ENCODE measurements at regions not wholly inside any gene's neighbourhood (a gene's known extent, or its start where the extent isn't known, plus 50 kb on each side); places are given as distances from the start of the nearest gene placed in this dataset.
"Not testable (repeated sequence)": the region's sequence is repeated elsewhere in the genome, so short reads cannot be mapped to it uniquely, and the experiment has no call there.

DNA sequence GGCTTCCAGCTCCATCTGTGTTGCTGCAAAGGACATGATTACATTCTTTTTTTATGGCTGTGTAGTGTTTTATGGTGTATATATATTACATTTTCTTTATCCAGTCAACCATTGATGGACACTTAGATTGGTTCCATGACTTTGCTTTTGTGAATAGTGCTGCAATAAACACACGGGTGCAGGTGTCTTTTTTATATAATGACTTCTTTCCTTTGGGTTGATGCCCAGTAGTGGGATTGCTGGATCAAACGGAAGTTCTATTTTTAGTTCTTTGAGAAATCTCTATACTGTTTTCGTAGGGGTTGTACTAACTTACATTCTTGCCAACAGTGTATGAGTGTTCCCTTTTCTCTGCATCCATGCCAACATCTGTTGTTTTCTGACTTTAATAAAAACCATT lies 189.7 kb downstream of the ACTR3B start:
- Histone ChIP-seq H3K4me3 (ENCODE audit: low read length) (no peak overlapping the region), H3K27me3 (ENCODE audit: control insufficient read depth, insufficient read depth, low read length) (no peaks in the 10 kb centered on the region), H3K27ac (ENCODE audit: low read length) (no peak overlapping the region), H3K36me3 (ENCODE audit: control insufficient read depth, insufficient read depth, low read length) (no peaks in the 10 kb centered on the region), H3K9me3 (ENCODE audit: control insufficient read depth, low read depth, low read length) (no peaks in the 10 kb centered on the region), H3K4me1 (ENCODE audit: control insufficient read depth, insufficient read depth, low read length) (no peaks in the 10 kb centered on the region)
- WGBS (ENCODE audit: insufficient coverage, low lambda C conversion rate) = 80% methylated on average over 1 of the region's 3 CpGs
- DNase-seq = no peak

DNA sequence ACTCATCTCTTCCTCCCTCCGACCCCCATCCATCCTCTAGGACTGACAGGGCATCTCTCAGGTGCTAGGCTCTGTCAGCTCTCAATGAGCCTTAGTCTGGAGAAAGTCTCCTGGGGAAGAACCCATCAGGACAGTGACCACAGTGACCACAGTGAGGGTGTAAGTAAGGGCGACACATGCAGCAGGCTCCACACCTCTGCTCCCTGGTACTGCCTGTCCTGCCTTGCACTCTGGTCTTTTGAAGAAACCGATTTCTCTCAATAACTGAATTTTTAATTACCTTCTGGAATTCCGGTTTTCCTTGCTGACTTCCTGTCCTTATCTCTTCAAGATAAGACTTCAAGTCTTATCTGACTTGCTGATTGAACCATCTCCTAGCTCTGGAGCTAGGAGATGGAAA lies 190.2 kb downstream of the ACTR3B start:
- Histone ChIP-seq H3K27ac (ENCODE audit: low read length) (no peak overlapping the region), H3K36me3 (ENCODE audit: control insufficient read depth, insufficient read depth, low read length) (no peaks in the 10 kb centered on the region), H3K9me3 (ENCODE audit: control insufficient read depth, low read depth, low read length) (no peaks in the 10 kb centered on the region), H3K4me3 (ENCODE audit: low read length) (no peak overlapping the region), H3K27me3 (ENCODE audit: control insufficient read depth, insufficient read depth, low read length) (no peaks in the 10 kb centered on the region), H3K4me1 (ENCODE audit: control insufficient read depth, insufficient read depth, low read length) (no peaks in the 10 kb centered on the region)
- WGBS (ENCODE audit: insufficient coverage, low lambda C conversion rate) = 85% methylated on average over 2 of the region's 4 CpGs
- DNase-seq = no peak

DNA sequence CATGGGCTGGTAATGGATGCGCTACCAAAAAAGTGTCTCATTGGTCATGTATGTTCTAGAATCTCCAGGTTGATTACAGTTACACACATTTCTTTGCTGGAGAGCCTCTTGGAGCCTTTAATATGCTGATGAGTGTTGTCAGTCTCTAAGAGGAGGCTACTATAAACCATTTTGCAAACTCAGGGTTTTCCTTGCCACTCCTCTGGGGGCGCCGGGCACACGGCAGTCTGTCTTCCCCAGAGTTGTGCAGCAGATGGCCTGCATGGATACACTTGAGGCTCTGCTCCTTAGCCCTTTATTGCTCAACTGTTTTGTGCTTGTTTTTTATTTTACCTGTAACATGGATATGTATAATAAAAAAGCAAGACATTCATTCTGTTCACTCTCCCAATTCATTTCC lies 196.5 kb downstream of the ACTR3B start:
- Histone ChIP-seq H3K4me3 (ENCODE audit: low read length) (no peak overlapping the region), H3K4me1 (ENCODE audit: control insufficient read depth, insufficient read depth, low read length) (no peaks in the 10 kb centered on the region), H3K27me3 (ENCODE audit: control insufficient read depth, insufficient read depth, low read length) (no peaks in the 10 kb centered on the region), H3K9me3 (ENCODE audit: control insufficient read depth, low read depth, low read length) (peaks cover 3% of the 10 kb centered on the region), H3K36me3 (ENCODE audit: control insufficient read depth, insufficient read depth, low read length) (no peaks in the 10 kb centered on the region), H3K27ac (ENCODE audit: low read length) (no peak overlapping the region)
- no CpG with 5 or more reads among the region's 4 CpGs for WGBS (ENCODE audit: insufficient coverage, low lambda C conversion rate)
- no peak for DNase-seq

DNA sequence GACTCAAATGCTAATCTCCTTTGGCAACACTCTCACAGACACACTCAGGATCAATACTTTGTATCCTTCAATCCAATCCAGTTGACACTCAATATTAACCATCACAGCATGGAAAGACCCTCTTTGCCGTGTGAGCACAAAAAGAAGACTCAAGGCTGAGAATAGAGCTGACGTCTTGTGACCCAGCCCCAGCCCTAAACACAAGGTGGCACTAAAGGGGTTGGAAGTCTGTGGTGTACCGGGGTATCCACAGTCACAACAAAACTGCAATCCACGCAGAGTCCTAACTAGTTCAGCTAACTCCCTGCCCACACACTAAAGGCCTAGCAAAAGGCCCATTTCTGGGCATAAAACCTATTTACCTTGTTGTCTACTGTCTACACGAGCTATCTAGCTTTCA lies 200.1 kb downstream of the ACTR3B start:
- Histone ChIP-seq H3K4me3 (ENCODE audit: low read length) (no peak overlapping the region), H3K36me3 (ENCODE audit: control insufficient read depth, insufficient read depth, low read length) (no peaks in the 10 kb centered on the region), H3K27ac (ENCODE audit: low read length) (no peak overlapping the region), H3K4me1 (ENCODE audit: control insufficient read depth, insufficient read depth, low read length) (no peaks in the 10 kb centered on the region), H3K27me3 (ENCODE audit: control insufficient read depth, insufficient read depth, low read length) (no peaks in the 10 kb centered on the region), H3K9me3 (ENCODE audit: control insufficient read depth, low read depth, low read length) (peaks cover 3% of the 10 kb centered on the region)
- no peak for DNase-seq
- 60% methylated on average over 1 of the region's 5 CpGs for WGBS (ENCODE audit: insufficient coverage, low lambda C conversion rate)

DNA sequence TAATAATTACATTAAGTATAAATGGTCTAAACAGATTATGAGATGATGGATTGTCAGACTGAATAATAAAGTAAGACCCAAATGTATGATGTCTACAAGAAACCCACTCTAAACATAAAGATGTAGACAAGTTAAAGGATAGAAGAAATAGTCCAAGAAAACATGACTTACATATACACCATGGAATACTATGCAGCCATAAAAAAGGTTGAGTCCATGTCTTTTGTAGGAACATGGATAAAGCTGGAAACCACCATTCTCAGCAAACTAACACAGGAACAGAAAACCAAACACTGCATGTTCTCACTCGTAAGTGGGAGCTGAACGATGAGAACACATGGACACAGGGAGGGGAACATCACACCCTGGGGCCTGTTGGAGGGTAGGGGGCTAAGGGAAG lies 202.2 kb downstream of the ACTR3B start:
- H3K27me3 ChIP-seq (ENCODE audit: control insufficient read depth, insufficient read depth, low read length); H3K9me3 ChIP-seq (ENCODE audit: control insufficient read depth, low read depth, low read length): not testable (repeated sequence)
- WGBS (ENCODE audit: insufficient coverage, low lambda C conversion rate) = no CpG with 5 or more reads among the region's 2 CpGs

DNA sequence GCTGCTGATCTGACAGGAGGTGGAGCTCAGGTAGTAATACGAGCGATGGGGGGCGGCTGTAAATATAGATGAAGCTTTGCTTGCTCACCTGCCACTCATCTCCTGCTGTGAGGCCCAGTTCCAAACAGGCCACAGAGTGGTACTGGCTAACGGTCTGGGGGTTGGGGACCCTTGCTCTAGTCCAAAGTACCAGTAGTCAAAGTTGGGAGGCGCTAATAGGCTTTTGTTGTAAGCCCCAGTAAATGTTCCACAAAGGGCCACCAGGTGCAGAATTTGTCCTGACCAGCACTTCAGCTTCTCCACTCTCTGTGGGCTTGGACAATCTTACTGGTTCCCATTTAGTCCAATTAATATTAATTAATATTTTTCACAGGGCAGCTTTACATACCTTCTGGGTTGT lies 206.6 kb downstream of the ACTR3B start:
- Histone ChIP-seq H3K36me3 (ENCODE audit: control insufficient read depth, insufficient read depth, low read length) (no peaks in the 10 kb centered on the region), H3K27ac (ENCODE audit: low read length) (no peak overlapping the region), H3K4me1 (ENCODE audit: control insufficient read depth, insufficient read depth, low read length) (no peaks in the 10 kb centered on the region), H3K27me3 (ENCODE audit: control insufficient read depth, insufficient read depth, low read length) (no peaks in the 10 kb centered on the region), H3K4me3 (ENCODE audit: low read length) (no peak overlapping the region), H3K9me3 (ENCODE audit: control insufficient read depth, low read depth, low read length) (no peaks in the 10 kb centered on the region)
- no CpG with 5 or more reads among the region's 5 CpGs for WGBS (ENCODE audit: insufficient coverage, low lambda C conversion rate)
- DNase-seq = no peak

More for the DNA sequence above, 202.2 kb downstream of the ACTR3B start:
- H3K4me1 ChIP-seq (ENCODE audit: control insufficient read depth, insufficient read depth, low read length); H3K36me3 ChIP-seq (ENCODE audit: control insufficient read depth, insufficient read depth, low read length); H3K4me3 ChIP-seq (ENCODE audit: low read length); DNase-seq; H3K27ac ChIP-seq (ENCODE audit: low read length): not testable (repeated sequence)

DNA sequence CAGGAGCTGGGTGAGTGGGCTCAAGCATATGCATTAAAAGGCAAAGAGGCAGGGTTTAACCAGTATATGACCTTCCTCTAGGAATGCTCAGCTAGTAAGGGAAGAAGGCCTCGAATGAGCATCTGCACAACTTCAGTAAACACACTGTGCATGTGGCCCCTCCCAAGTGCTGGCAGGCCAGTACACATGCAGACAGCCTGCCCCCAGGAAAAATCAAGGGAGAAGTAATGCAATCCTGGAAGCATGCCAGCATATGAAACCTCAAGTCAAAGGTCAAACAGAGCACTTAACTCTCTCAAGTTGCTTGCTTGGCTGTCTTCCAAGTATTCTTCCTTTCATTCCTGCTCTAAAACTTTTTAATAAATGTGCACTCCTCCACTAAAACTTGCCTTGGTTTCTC lies 208.4 kb downstream of the ACTR3B start:
- Histone ChIP-seq H3K9me3 (ENCODE audit: control insufficient read depth, low read depth, low read length) (no peaks in the 10 kb centered on the region), H3K4me1 (ENCODE audit: control insufficient read depth, insufficient read depth, low read length) (no peaks in the 10 kb centered on the region), H3K27ac (ENCODE audit: low read length) (no peak overlapping the region), H3K36me3 (ENCODE audit: control insufficient read depth, insufficient read depth, low read length) (no peaks in the 10 kb centered on the region), H3K27me3 (ENCODE audit: control insufficient read depth, insufficient read depth, low read length) (no peaks in the 10 kb centered on the region), H3K4me3 (ENCODE audit: low read length) (no peak overlapping the region)
- no CpG with 5 or more reads among the region's 1 CpG for WGBS (ENCODE audit: insufficient coverage, low lambda C conversion rate)
- DNase-seq = no peak

DNA sequence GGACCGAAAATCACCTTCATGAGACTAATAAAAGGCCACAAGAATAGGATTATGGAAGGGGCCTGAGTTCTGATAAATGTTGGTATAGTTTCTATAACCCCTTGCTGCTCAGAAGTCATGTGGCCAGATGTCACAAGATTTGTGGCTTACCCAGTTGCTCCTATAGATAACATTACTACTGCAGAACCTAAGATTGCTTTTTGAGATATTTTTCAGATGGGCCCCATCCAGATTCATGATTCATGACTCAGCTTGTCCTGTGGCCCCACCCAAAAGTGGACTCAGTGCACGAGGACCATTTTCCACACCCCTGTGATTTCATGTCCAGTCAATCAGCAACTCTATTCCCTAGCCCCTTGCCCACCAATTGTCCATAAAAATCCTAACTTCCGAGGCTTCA lies 209.0 kb downstream of the ACTR3B start:
- no peaks in the 10 kb centered on the region for H3K36me3 ChIP-seq (ENCODE audit: control insufficient read depth, insufficient read depth, low read length)
- no peaks in the 10 kb centered on the region for H3K27me3 ChIP-seq (ENCODE audit: control insufficient read depth, insufficient read depth, low read length)
- H3K9me3 ChIP-seq (ENCODE audit: control insufficient read depth, low read depth, low read length) = no peaks in the 10 kb centered on the region
- no peak overlapping the region for H3K27ac ChIP-seq (ENCODE audit: low read length)
- no peak for DNase-seq
- H3K4me1 ChIP-seq (ENCODE audit: control insufficient read depth, insufficient read depth, low read length) = no peaks in the 10 kb centered on the region
- H3K4me3 ChIP-seq (ENCODE audit: low read length) = no peak overlapping the region
- no CpG with 5 or more reads among the region's 3 CpGs for WGBS (ENCODE audit: insufficient coverage, low lambda C conversion rate)

DNA sequence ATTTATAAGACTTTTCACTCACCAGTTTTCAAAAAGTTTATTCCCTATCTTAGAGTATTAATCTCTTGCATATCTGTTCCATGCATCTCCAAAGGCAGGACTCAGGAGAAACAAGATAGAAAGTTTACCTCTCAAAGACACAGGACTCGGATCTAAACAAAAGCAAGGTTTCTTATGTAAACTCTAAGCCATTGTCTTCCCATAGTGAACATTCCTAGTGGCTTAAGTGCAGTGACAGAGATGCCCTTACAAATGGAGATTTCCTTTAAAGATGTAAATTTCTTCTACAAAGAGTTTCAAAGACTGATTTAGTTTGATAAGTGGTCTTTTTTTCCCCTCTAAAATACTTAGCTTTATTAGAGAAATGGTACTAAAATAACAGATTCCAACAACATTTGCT lies 209.8 kb downstream of the ACTR3B start:
- Histone ChIP-seq H3K4me1 (ENCODE audit: control insufficient read depth, insufficient read depth, low read length) (no peaks in the 10 kb centered on the region), H3K36me3 (ENCODE audit: control insufficient read depth, insufficient read depth, low read length) (no peaks in the 10 kb centered on the region), H3K27me3 (ENCODE audit: control insufficient read depth, insufficient read depth, low read length) (no peaks in the 10 kb centered on the region), H3K4me3 (ENCODE audit: low read length) (no peak overlapping the region), H3K9me3 (ENCODE audit: control insufficient read depth, low read depth, low read length) (no peaks in the 10 kb centered on the region), H3K27ac (ENCODE audit: low read length) (no peak overlapping the region)
- no CpG with 5 or more reads among the region's 1 CpG for WGBS (ENCODE audit: insufficient coverage, low lambda C conversion rate)
- DNase-seq = no peak

DNA sequence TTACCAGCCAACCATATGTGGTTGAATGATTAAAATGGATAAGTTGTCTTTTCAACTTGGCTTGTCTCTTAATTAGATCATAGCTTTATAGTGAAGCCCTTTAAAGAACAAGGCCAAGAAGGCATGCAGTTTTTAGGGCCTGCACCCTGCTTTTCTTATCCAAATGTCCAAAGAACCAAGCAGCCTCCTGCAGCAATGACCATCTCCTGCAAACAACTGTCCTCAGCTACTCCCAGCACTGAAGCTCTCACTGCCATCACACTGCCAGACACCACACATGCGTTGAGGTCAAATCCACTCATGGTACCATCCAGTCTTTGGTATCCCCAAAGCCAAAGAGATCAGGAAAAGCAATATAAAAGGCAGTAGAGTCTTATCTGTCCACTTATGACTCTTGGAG lies 210.3 kb downstream of the ACTR3B start:
- Histone ChIP-seq H3K4me3 (ENCODE audit: low read length) (no peak overlapping the region), H3K27ac (ENCODE audit: low read length) (no peak overlapping the region), H3K36me3 (ENCODE audit: control insufficient read depth, insufficient read depth, low read length) (no peaks in the 10 kb centered on the region), H3K27me3 (ENCODE audit: control insufficient read depth, insufficient read depth, low read length) (no peaks in the 10 kb centered on the region), H3K9me3 (ENCODE audit: control insufficient read depth, low read depth, low read length) (no peaks in the 10 kb centered on the region), H3K4me1 (ENCODE audit: control insufficient read depth, insufficient read depth, low read length) (no peaks in the 10 kb centered on the region)
- WGBS (ENCODE audit: insufficient coverage, low lambda C conversion rate) = no CpG with 5 or more reads among the region's 1 CpG
- no peak for DNase-seq

DNA sequence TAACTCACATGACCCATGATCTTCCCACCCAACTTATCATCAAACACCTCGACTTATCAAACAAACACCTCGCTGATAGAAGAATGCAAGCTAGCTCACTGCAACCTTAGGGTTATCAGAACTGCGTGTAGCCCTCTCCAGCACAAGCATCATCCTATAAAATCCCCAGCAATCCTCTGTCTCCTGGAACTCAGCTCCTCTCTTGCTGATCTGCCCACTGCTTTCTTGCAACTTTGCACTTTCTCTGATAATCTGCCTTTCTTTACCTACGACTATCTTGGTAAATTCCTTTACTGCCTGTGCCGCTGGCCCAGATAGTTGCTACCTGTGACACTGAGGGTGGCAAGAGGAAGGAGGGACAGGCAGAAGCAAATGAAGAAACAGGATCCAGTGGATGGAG lies 210.9 kb downstream of the ACTR3B start:
- no peak overlapping the region for H3K27ac ChIP-seq (ENCODE audit: low read length)
- no peaks in the 10 kb centered on the region for H3K9me3 ChIP-seq (ENCODE audit: control insufficient read depth, low read depth, low read length)
- H3K4me1 ChIP-seq (ENCODE audit: control insufficient read depth, insufficient read depth, low read length) = no peaks in the 10 kb centered on the region
- H3K27me3 ChIP-seq (ENCODE audit: control insufficient read depth, insufficient read depth, low read length) = no peaks in the 10 kb centered on the region
- no peak overlapping the region for H3K4me3 ChIP-seq (ENCODE audit: low read length)
- no peaks in the 10 kb centered on the region for H3K36me3 ChIP-seq (ENCODE audit: control insufficient read depth, insufficient read depth, low read length)
- no peak for DNase-seq
- 83% methylated on average over 1 of the region's 5 CpGs for WGBS (ENCODE audit: insufficient coverage, low lambda C conversion rate)

Data from large intestine (tissue), 3 donors.